HG02840 (cell line): ENCODE measurements at regions not wholly inside any gene's neighbourhood (a gene's known extent, or its start where the extent isn't known, plus 50 kb on each side); places are given as distances from the start of the nearest gene placed in this dataset.

Experiments used
- ATAC-seq: cut with Tn5 transposase; IDR thresholded peaks from one replicate; pipeline ENCODE4 v1.9.1; 2021; ENCODE audit warnings: mild to moderate bottlenecking, moderate library complexity, moderate number of reproducible peaks; ENCODE audit not compliant: unreplicated experiment, low FRiP score

DNA sequence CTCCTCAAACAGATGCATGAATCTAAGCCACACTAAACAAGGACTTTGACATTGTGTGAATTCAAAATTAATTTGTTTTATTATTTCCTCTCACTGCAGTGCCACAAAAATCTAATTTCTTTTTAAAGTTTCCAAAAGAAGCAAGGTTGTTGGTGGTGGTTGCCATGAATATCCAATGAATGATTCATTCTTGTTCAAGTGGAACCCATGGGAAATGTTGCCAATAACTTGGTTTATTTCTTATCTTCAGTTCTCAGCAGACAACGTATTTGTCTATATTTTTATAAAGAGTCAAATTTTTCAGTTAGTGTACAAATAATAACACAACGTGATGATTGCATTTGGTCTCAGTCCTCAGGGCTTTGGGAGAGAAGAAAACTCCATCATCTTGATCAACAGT lies 309.4 kb upstream of the NOCT start:
- no peak for ATAC-seq

DNA sequence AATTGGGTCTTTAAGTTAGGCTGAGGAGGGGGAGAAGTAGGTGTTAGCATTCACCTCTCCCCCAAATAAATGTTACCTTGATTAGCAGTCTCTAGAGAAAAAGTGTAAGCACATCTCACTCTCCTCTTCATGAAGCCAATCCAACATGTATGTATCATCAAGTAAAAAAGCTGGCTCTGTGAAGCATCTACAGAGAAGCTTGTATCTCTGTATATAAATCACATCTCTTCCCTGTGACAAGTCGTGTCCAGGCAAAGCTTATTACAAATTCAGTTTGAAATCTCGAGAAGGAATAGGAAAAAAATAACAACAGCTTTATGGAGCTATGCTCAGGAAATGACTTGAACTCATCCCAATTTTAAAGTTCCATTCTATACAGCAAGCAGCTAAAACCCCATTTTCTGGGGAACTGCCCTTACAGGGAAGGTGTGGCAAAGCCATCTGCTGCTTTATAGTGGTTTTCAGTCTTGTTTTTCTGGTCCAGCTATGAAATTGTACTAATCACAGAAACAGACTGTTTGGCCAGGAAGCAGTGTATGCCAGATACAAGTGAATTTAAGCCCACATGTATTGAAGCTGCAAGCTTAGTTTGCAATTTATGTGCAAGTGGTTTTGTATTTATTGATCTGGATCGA lies 313.3 kb upstream of the NOCT start:
- ATAC-seq, result no peak

DNA sequence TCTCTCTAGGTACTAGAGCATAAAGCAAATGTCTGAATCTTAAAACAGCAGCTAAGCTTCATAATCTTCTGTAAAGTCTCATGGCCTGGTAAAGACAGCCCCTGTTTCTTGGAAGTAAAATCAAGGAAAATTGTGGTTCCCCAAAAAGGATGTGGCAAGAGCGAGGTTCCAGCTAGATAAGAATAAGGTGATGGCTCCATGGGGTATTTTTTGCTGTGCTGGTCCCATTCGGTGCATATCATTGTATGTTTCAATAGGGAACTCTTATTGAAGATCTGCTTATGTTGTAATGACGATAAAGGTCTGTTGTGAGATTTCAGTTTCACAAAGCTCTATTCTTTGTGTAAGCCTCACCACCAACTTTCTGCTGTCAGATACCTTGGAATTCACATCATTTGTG lies 316.9 kb upstream of the NOCT start:
- ATAC-seq, result no peak

DNA sequence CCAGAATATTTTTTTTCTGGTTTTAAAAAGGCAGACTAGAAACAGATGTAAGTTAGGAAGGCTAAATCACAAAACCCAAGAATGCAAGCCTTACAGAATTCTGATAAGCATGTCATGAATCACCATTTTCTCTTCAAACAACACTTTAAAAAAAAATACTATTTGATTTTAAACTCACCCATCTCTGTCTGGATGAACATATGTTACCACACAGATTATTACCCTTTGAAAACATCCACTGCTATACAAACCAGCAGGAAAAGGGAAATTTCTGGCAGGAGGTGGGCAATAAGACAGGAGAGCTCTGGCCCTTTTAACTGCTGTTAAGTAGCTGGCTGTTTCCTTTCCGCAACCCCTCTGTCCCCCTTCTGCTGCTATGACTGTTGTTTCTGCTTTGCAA lies 317.7 kb upstream of the NOCT start:
- no peak for ATAC-seq

DNA sequence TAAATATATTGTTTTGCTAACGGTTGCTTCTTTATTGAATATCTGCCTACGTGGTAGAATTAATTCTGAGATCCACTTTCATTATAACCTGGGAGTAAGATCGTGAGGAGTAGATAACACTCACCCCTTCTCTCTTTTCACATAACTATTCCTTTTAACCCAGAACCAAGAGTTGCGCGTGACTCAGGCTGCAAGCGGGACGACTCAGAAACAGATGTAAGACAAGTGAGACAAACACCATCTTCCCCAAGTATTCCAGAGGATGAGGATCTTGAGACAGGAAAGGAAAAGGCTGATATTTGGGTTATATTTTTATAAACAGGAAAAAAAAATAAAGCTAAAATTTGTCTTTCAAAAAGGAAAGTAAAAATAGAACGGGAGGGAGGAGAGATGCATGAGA lies 318.8 kb upstream of the NOCT start:
- no peak for ATAC-seq

DNA sequence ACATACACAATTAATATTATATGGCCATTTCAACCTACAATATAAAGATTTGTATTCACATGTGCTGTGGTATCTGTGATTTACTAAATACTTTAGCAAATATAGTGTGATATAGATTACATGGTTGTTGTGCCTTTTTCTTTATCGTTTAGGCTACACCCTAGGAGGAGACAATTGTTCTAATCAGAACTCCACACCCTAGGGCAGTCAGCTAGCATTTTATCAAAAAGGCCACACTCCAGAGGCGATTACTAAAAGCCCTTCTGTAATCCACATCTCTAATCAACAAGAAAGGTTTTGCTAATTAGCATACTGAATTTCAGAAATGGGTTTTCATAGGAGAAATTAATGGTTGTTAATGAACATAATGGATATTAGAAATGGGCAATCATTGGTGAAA lies 319.5 kb upstream of the NOCT start:
- no peak for ATAC-seq

DNA sequence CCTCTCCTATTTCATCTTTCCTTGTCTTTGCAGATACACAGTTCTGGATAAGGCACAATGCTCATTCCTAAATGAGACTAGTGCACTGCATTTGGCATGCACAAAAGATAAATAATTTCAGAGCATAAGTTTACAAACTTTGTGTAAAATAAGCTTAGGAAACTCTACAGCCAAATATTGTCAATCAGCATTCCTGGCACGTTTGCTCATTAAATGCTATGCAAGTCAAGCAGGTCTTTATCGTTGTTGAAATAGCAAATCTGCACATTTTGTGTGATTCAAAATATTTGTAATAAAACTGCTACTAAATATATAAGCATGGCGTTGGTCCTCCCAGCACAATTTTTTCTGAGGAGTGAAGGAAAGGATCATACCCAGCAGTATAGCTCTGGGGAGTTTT lies 322.1 kb upstream of the NOCT start:
- no peak for ATAC-seq

DNA sequence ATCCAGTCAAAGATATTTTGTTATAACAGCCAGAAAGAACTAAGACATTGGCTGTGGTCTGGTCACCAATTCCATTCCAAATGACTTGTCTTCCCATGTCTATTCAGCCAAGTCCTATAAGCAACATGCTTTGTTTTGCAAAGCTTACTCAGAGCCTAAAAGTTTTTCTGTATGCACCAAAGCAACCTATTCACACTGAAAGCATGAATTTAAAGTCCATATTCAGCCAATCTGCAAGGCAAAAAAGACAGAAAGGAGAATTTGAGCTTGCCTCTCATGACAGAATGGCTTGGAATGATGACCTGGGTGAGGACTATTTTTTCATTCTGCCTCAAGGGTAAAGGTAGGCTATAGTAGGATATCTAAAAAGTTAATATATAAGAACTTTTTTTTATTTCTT lies 323.2 kb upstream of the NOCT start:
- ATAC-seq, result no peak

DNA sequence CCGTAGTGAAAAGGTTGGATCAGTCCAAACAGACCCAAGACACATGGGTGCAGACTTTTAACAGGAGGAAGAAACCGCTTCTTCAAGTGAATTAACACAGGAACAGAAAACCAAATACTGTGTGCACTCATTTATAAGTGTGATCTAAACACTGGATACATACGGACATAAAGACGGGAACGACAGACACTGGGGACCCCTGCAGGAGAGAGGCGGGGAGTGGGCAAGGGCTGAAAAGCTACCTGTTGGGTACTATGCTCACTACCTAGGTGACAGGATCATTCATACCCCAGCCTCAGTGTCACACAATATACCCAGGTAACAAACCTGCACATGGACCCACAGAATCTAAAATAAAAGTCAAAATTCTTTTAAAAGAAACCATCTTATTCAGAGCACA lies 326.0 kb upstream of the NOCT start:
- no peak for ATAC-seq

DNA sequence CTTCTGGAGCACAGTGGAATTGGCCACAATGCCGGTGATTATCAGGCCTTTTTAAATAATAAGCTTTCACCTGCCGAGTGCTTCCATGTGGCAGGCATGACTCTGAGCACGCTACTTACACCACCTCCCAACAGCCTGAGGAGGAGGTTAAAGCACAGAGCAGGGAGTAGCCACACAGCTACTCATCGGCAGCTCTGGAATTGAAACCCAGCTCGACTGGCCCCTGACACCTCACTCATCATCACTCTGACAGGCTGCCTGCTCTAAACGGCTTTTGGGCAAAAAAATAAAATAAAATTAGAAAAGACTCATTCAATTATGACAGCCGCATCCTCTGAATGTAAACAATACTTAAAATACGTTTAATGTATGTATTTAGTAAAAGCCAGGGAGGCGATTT lies 326.4 kb upstream of the NOCT start:
- no peak for ATAC-seq

DNA sequence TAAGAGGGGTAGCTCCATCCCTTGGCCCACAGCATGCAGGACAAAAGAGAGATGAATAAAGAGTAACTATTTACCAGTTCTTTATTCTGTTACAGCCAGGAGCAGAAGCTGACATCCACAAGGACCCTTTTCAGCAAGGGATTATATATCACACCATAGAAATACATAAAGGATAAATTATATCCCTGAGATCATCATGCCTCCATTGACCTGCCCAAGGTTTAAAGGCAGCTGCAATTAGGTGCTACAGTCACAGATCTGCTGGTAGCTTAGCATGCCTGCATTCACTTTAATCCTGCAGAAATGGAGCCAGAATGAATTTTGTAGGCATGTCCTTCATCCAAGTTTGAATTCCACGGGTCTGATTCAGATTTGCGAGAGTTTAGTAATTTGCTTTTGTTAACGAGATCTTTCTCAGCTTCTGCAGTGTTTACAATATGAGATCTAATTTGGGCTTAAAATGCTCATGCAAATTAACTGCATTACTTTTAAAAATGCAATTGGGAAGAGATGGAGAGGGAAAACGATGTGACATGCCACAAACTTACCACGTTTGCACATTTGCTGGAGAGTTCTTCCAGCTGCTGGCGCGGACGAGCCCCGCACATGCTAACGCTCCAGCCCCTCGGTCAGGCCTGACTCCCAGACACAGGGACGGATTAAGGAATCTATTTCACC lies 327.0 kb upstream of the NOCT start:
- ATAC-seq, result no peak

DNA sequence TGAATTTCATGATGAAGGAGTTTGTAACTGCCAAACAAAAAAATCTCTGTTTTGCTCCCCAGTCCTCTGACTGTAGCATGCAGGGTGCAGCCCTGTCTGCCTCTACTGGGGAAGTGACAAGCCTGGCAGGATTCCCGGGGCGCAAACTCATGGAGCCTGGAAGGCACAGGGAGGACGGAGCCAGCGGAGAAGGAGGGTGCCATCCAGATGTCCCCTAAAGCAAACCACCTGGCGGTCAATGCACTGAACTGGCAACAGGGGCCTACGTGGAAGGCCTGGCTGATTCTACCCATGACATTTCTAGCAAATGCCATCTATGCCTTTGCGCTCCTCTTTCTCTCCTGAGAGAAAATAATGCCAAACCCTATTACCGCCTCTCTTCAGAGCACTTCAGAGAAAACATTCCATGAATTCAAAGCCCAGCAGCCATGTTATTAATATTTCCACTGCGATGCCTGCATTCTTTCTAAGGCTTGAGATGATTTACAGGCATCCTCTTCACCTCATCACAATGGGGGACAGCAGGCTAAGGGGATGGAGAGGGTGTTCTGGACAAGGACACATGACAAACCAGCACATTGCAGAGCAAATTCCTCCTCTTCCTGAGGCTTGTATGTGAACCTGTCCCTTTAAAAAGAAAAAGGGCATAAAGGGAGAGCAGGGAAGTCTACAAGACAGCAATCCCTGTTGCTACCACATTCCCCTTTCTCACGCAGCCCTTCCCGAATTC lies 329.3 kb upstream of the NOCT start:
- ATAC-seq, result no peak

DNA sequence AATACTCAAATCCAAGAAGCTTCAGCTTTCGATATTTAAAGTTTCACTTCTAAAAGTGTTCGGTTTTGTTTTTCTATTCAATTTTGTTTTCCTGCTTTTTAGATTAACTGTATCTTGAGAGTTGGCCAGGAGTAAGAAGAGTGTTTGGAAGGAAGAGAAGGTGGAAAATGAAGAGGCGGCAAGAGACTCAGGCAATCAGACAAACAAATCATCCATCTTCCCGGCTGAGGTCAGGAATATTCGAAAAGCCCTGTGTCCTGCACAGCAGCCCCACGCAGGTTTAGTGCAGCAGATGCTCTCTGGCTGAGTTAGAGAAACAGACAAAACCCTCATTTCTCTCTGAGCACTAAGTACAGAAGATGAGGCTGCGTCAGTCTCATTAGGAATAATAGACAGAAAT lies 330.3 kb upstream of the NOCT start:
- ATAC-seq, result no peak

DNA sequence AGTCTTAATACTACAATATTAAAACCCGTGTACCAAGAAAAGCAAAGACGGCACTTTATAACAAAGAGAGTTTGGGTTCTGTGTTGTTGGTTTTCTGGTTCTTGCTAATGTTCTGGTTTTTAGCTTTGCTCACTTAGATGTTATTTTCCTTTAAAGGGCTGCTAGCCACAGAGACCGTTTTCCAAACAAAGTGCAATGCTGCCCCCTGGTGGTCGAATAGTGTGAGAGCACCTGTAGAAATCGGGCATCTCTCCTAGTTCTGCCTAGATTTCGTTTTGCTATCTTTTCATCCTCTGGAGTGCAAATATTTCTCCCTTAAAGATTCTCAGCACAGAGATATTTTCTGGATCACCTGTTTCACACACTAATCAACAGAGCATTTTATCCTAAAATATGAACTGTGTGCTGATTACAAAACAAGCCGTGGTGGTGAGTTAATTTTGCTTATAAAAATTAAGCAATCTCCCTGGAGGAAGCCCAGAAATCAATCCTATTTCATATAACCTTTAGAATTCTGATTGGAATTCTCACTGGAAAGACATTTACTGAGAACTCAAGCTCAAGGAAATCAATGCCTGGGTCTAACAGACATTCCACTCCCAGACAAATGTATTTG lies 334.5 kb upstream of the NOCT start:
- no peak for ATAC-seq

DNA sequence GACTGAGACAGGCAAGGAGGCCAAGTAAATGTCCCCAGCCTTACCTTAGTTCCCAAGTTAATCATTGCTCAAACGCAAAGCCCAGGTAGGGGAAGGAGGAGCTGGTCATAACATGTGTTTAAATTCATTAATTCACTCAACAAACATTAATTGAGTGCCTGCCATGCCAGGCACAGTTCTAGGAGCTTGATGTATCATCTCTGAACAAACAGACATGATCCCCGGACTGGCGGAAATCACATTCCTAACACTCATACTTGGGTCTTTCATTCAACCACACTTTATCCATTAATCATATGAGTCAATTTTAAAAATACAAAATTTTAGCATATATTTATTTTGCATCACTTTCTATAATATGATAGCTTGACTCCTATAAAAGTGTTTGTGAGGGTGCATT lies 335.3 kb upstream of the NOCT start:
- ATAC-seq, result no peak

DNA sequence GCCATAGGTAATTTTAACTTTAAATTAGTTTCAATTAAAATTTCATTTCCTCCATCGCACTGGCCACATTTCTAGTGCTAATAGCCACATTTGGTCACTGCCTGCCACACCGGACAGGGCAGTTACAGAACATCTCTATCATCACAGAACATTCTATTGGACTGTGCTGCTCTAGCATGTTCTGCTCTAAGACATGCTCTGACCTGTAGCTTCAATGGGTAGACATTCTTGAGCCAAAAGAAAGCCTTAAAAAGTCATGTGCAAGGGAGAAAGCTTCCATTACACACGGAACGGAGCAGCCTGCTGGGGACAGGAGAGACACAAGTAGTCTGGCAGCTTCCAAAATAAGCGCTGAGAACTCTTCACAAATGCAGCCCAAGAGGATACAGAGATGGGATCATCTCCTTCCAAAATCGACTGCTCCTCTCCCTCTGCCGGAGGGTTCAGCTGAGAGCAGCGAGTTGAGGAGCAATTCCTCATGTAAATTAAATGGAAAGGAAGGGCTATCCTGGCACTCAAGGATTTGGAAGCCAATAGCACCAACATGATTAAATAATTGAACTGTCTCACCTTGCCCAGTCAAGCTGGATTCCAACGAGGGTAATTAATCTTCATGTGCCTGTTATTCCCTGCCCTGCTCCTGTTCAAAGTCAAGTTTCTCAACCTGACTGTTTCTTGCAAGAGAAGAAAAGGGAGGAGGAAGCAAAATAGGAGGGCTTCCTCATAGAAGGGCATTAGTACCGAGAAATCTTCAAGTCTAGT lies 336.4 kb upstream of the NOCT start:
- no peak for ATAC-seq

DNA sequence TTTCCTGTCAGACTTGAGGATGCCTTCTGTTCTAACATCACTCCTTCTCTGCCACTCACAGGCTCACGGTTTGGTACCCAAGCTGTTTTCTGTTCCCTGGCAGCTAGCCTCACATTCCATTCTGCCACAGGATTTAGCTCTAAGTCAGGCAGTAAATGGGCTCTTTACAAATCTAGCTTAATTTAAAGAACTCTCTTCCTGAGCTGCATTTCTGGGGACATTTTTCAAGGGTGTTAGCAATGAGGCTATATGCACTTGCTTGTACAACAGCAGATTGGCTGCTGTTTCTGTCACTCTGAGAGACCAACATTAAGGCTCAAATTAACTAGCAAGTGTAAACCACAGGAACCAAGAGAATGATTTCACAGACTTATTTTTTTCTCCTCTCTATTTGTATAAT lies 337.8 kb upstream of the NOCT start:
- ATAC-seq, result no peak

DNA sequence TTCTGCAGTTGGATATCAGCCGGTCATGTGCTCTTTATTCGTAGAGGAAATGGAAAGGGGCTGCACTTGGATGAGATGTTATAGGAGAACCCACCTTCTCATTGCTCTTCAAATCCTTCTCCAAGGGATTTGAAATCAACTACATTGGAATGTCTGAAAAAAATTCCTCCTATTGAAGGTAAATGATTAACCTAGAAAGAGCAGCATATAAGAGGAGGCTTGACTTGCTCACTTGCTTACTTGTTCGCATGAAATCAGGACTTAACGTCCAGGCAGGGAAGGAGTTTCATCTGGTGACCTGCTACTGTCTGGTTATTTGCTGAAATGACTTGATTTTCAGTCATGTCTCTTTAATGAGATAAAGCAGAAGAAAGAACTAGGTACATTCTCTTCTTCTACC lies 338.4 kb upstream of the NOCT start:
- no peak for ATAC-seq

DNA sequence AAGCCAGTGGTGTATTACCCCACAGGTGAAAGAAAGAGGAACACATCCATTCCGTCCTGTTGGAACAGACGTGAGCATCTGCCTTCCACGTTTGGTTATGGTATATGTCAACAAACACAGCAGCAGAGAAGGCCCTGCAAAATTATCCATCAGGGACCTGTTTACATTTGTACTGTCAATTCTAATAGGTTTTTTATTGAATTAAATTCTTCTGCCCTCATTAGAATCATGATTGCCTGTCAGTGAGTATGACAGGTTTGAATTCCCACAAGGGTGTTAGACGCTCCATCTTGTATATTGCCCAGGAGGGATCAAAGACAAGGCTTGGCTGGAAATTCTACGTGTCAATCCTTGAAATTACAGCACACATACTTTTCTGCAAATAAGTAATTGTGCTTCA lies 339.9 kb upstream of the NOCT start:
- no peak for ATAC-seq

DNA sequence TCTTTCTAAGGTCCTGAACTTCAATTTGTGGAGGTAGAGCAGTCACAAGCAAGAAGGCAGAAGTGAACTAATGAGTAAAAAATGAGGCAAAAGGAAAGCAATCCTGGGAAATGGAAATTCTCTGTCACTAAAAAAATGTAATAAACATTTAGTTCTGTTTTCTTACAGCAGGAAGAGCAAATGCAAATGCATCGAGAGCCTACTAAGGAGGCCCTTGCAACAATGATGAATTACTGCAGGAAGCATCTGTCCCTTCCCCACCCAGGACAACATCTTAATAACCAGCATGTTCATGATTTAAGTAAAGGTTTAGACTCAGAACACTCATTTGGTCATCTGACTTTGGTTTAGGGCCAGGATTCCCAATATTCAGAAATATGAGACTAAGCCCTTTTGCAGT lies 341.4 kb upstream of the NOCT start:
- ATAC-seq, result no peak

DNA sequence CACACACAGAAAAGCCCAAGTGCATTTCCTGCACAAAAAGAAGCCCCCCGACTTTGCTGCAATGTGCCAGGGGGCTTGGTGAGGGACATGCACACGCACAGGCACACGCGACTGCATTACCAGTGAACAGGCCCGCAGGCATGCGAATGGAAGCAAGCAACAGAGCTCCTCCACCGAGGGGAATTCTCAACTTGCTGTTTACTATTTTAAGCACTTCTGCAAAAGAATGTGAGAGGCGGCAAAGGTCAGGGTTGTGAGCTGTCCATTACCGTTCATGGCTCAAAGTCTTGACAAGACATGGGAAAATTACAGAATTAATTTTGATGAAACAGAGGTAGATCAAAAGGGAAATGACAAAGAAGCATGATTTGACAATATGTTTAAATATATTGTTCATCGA lies 342.5 kb upstream of the NOCT start:
- ATAC-seq, result no peak
